ENCODE measurements at regions not wholly inside any gene's neighbourhood (a gene's known extent, or its start where the extent isn't known, plus 50 kb on each side); places are given as distances from the start of the nearest gene placed in this dataset.
"Not testable (repeated sequence)": the region's sequence is repeated elsewhere in the genome, so short reads cannot be mapped to it uniquely, and the experiment has no call there.

GRCh38 chr1:242735323-242735722 is 210.8 kb upstream of the PLD5 start:
- no peak for DNase-seq (ENCODE audit: low read depth in 3 of 3)

DNA sequence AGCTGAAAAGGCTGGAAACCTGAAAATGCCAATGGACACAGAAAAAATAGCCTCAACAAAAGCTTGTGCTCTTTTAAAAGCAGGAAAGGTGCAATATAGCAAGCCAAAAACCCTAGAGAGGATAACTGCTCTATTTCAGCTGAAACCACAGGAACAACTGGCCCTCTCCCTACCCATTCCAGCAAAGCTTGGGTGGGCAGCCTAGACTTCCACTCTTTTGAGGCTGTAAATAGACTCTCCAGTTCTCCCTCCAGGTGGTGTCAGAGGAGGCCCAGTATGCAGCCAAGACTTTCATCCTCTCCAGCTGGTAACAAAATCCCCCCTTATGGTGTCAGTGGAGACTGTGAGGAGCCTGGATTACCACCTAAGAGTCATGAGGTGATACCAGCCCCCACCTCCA is 206.9 kb upstream of the PLD5 start:
- no peak for DNase-seq (ENCODE audit: low read depth in 3 of 3)

DNA sequence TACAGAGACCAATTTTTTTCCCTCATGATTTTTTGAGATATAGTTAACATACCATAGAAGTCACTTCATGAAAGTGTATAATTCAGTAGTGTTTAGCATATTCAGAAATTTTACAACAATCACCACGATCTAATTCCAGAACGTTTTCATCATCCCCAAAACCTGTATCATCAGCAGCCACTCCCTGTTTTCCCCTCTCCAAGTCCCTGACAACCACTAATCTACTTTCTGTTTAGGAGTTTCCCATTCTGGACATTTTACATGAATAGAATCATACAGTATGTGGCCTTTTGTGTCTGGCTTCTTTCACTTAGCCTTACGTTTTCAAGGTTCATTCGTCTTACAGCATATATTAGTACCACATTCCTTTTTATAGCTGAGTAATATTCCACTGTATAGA is 204.2 kb upstream of the PLD5 start:
- DNase-seq (ENCODE audit: low read depth in 3 of 3), result no peak

DNA sequence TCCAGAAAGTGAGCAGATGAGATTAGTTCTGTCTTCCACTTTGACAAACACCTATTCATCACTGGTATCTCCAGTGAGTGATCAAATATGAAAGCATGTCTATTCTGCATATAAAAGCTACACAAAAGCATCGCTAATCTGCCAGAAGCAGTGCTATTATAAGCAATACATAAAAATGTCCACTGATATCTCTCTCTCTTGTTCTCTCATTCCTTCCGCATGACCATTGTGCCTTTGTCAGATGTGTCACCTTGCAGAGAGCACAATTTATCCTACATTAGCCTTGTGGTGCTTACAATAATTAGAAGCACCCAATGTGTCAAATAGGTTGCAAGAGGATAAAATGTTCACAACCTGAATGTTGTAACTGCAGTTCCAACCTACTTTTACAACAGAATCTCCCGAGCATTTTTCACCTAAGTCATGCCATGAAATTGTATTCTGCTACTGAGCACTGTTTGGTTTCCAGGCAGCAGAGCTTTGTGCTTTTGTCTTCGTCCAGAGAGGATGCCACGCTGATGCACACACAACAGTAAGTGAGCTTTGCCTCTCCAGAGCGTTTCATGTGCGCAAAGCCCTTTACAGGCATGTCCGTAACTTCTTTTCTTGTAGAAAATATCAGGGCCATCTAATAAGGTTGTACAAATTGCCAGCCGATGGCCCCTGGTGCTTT is 198.7 kb upstream of the PLD5 start:
- no peak for DNase-seq (ENCODE audit: low read depth in 3 of 3)

DNA sequence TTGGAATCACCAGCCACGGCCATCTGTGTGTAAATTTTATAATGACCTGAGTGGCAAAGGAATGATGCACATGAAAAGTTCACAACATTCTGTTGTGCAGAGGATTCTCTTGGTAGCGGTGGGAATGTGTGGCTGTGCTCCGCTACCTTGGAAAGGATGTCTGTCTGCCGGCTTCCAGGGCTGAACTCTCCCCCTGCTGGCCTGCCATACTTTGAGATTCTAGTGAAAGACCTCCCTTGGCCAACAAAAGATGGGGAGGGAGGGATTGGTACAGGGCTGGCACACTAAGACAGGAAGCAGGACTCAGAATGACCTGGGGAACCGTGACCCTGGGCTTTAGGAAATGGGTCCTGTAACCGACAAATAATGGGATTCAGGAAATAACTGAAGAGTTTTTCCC is 194.5 kb upstream of the PLD5 start:
- DNase-seq (ENCODE audit: low read depth in 3 of 3), result no peak

DNA sequence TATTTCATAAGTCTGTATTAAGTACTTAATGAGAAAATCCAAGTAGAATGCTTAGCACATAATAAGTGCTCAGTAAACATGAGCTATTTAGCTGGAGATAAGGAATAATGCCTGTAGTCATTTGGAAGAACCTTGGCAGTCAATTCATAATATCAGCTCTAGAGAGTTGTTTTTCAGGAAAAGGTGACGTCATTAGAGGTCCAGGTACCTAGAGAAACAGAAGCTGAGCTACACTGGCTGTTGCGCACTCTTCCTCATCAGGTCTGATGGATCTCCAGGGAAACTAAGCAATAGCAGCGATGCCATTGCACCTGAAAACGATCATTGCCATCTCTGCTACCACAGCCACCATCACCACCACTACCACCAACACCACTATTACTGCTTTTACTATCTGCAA is 187.8 kb upstream of the PLD5 start:
- DNase-seq (ENCODE audit: low read depth in 3 of 3), result no peak

DNA sequence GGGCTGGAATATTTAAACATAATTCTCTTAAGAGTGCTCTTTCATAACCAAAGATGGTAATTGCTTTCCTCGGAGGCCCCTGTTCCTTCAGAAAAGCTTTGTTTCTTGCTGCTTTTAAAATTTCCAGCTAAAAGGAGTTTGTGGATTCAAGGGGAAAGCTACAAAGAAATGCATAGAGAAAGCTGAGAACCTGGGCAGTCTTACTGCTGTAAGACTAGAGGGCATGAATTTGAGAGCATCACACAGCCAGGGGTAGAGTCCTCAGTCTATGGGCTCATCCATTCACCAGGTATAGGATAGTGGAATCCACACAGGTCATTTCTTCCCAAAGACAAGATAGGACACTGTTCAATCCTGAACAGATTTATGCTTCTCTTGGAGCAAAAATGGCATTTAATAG is 186.3 kb upstream of the PLD5 start:
- DNase-seq (ENCODE audit: low read depth in 3 of 3), result no peak

DNA sequence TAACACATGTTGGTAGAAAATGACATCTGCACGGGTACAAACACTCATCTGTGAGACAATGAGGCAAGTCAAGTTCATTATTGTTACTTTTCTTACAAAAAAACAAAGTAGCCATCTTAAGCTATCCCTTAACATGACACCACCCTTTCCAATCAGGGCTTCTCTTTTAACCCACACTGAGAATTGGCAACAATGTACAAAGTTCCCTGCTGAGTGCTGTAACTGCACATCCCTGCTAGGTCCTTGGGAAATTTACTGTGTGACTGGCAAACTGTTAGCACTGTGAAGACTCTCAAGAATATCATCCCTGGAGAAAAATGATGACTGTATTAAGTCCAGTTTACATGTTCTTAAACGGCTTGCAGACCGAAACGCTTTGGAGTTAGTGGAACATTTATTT is 185.8 kb upstream of the PLD5 start:
- DNase-seq (ENCODE audit: low read depth in 3 of 3), result no peak

DNA sequence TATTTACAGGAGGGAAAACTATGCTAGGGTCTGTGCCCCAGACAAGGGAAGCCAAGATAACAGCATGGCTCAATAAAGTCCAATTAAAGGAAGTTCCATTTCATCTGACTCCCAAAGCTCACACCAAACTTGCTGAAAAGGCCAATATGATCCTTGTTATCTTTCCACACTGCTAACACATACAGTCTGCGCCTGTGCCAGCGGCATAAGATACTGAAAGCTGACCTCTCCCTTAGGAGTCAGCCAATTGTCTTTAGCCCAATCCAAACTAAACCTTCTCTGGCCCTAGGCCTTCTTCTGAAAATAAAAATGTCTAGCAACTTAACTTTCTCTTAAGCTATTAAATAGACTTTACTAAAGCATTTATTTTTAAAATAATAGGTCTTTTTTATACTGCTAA is 179.0 kb upstream of the PLD5 start:
- no peak for DNase-seq (ENCODE audit: low read depth in 3 of 3)

DNA sequence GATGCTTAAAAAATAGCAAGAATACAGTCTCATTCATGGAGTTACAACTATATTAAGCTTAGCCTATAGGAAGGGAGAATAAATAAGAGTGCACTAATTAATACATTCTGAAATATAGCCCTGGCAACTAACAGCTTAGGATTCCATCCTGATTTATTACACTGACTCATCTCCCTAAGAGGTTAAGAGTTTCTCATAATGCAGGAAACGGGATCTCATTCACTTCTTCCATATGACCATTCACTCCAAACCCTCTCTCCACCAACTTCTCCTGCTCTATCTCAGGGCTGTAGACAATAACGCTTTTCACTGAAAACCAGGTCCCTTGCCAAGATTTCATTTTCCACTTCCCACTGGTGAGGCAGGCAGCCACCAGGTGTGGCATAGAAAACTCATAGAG is 168.5 kb upstream of the PLD5 start:
- no peak for DNase-seq (ENCODE audit: low read depth in 3 of 3)

DNA sequence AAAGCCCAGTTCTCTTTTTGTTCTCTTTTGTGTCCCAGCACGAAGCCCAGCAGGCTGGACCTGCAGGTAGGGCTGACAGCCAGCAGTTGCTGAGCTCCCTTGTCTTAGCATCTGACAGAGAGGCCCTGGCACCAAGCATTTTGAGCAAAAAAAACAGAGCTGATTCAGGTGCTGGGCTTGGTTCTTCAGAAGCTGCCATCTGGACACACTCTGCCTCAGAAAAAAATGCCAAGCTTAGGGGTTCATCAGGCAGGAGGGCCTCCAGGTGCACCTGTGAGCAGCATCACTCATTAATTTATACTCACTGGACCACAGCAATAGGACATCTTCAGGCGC is 167.1 kb upstream of the PLD5 start:
- no peak for DNase-seq (ENCODE audit: low read depth in 3 of 3)

DNA sequence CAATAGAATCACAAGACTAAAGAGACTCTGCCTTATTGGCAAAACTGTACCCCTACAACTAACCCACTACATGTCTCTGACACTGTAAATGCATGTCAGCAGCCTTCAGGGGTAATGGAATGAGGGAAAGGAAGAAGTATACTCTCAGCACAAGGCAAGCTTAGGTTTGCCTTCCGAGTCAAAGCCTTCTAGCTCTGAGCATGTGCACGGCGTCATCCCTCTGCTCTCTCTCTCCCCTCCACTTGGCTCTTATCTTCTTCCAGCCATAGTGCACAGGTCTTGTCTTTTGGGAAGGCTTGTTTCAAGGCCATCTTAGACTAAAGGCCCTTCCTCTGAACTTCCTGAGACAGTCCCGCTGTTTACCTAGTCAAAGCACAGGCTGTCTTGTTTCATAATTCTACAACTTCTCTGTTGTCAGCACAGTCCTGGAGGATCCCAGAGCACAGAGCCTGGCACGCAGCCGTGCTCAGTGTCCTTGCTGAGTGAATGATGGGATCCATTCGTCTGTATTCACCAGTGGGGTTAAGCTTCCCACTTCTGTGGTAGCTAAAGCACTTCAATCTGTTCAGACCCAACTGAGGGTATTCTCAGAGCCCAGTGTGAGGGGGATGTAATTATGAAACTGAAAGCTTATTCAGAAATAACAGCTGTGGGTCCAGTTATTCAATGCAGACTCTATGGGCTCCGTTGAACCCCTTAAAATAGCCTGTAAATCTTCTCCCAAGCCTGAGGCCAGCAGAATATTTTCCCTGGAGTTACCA is 166.5 kb upstream of the PLD5 start:
- no peak for DNase-seq (ENCODE audit: low read depth in 3 of 3)

DNA sequence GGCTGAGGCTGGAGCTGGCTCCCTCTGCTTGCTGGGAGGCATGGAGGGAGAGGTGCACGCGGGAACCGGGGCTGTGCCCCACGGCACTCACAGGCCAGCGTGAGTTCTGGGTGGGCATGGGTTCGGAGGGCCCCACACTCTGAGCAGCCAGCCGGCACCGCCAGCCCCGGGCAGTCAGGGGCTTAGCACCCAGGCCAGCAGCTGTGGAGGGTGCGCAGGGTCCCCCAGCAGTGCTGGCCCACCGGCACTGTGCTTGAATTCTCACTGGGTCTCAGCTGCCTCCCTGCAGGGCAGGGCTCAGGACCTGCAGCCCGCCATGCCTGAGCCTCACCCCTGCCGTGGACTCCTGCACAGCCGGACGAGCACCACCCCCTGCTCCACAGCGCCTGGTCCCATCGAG is 164.9 kb upstream of the PLD5 start:
- DNase-seq (ENCODE audit: low read depth in 3 of 3), result no peak

- no peak for DNase-seq (ENCODE audit: low read depth in 3 of 3)
Observed at GRCh38 chr1:242674951-242675645, 150.6 kb upstream of the PLD5 start.

DNA sequence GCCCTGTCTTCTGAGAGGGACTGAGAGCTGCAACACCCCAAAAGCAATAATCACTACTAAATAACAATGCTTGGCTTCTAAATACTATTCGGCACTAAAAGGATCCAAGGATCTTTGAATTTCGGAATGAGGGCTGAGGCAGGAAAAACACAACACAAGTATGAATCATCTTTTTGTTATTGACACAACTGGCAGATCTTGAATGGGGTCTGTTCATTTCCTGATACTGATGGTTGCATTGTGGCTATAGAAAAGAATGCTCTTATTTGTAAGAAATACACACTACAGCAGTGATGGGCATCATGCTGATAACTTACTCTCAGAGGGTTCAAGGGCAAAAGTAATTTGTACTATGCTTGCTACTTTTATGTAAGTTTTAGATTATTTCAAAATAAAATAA is 149.2 kb upstream of the PLD5 start:
- no peak for DNase-seq (ENCODE audit: low read depth in 3 of 3)

DNA sequence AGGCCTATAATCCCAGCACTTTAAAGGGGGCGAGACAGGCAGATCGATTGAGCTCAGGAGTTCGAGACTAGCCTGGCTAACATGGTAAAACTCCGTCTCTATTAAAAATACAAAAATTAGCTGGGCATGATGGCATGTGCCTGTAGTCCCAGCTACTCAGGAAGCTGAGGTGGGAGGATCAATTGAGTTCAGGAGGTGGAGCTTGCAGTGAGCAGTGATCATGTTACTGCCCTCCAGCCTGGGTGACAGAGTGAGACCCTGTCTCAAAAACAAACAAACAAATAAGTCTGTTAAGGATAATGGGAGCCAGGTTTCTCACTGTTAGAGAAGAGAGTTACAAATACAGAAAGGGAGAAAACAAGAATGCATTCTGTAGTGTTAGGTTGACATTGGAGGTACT is 148.7 kb upstream of the PLD5 start:
- not testable (repeated sequence) for DNase-seq (ENCODE audit: low read depth in 3 of 3)

GRCh38 chr1:242670019-242670418 is 145.5 kb upstream of the PLD5 start:
- DNase-seq (ENCODE audit: low read depth in 3 of 3), result no peak

GRCh38 chr1:242662886-242663285 is 138.4 kb upstream of the PLD5 start:
- DNase-seq (ENCODE audit: low read depth in 3 of 3), result no peak

- not testable (repeated sequence) for DNase-seq (ENCODE audit: low read depth in 3 of 3)
Observed at GRCh38 chr1:242653772-242654171, 129.3 kb upstream of the PLD5 start.

GRCh38 chr1:242651817-242652216 is 127.3 kb upstream of the PLD5 start:
- DNase-seq (ENCODE audit: low read depth in 3 of 3), result no peak

DNA sequence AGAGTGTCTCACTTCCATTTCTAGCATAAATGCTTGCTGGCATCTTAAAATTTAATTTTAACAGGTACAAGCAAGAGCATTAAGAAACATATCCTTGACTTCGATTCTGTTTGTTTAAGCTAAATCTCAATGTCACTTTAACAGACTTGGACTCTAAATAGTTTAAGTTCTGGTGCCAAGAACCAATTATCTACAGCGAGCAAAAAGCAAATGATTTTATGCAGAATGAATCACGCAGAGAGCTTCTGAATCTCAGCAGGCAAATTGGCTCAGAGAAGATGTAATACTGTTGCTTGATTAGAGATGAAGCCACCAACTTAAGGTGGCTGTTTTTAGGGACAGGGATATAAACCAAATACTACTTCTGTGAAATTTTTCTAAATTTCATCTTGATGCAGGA is 117.0 kb upstream of the PLD5 start:
- no peak for DNase-seq (ENCODE audit: low read depth in 3 of 3)

DNA sequence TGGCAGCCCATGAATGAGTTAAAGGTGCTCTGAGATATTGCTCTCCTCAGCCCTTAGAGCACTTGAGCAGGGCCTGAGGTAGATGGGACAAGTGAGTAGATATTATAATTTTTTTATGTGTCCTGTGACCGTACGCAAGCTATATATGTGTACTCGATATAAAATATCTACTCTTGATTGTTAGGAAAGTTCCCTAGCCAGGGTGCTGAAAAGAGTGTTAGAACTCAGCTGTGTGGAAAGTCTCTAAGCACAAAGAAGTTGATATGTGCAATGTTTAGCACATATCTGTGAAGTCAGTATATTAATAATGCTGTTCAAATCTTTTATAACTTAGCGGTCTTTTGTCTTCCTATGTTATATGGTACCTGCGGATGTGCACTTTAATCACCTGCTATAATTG is 114.6 kb upstream of the PLD5 start:
- DNase-seq (ENCODE audit: low read depth in 3 of 3), result no peak

- DNase-seq (ENCODE audit: low read depth in 3 of 3), result no peak
Observed at GRCh38 chr1:242634732-242635131, 110.2 kb upstream of the PLD5 start.
